Epithelial cell of esophagus (primary cell): ENCODE measurements at regions not wholly inside any gene's neighbourhood (a gene's known extent, or its start where the extent isn't known, plus 50 kb on each side); places are given as distances from the start of the nearest gene placed in this dataset.

Experiments
- DNase-seq: peaks from one replicate; pipeline ENCODE4 v3.0.0; 2010; ENCODE audit warnings: low read depth
- H3K4me3 ChIP-seq: 2 replicates; pipeline ENCODE4 v1.5.1; 2011; ENCODE audit warnings: mild to moderate bottlenecking, low read length, control low read depth
- TF ChIP-seq, protein P1 (sequence below): IDR thresholded peaks from 2 replicates; pipeline ENCODE4 v1.5.1; 2011; ENCODE audit warnings: low read depth, mild to moderate bottlenecking, low read length, control low read depth, inconsistent platforms; ENCODE audit not compliant: insufficient read depth; ENCODE audit errors: missing control alignments

DNA sequence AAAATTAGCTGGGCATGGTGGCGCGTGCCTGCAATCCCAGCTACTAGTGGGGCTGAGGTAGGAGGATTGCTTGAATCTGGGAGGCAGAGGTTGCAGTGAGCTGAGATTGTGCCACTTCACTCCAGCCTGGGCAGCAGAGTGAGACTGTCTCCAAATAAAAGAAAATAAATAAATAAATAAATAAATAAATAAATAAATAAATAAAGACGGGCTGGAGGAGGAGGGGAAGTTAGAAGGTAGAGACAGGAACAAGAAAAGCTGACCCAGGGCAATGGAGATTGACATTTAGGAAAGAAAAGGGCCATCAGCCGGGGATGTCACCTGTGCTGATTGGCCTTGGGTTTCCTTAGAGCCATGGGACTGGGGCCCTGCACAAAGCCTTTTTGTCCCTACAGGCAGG, 153.7 kb upstream of the IGSF21 start:
- DNase-seq = no peak
- no peak overlapping the region for H3K4me3 ChIP-seq
- TF ChIP-seq, protein P1, sequence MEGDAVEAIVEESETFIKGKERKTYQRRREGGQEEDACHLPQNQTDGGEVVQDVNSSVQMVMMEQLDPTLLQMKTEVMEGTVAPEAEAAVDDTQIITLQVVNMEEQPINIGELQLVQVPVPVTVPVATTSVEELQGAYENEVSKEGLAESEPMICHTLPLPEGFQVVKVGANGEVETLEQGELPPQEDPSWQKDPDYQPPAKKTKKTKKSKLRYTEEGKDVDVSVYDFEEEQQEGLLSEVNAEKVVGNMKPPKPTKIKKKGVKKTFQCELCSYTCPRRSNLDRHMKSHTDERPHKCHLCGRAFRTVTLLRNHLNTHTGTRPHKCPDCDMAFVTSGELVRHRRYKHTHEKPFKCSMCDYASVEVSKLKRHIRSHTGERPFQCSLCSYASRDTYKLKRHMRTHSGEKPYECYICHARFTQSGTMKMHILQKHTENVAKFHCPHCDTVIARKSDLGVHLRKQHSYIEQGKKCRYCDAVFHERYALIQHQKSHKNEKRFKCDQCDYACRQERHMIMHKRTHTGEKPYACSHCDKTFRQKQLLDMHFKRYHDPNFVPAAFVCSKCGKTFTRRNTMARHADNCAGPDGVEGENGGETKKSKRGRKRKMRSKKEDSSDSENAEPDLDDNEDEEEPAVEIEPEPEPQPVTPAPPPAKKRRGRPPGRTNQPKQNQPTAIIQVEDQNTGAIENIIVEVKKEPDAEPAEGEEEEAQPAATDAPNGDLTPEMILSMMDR = no peak

DNA sequence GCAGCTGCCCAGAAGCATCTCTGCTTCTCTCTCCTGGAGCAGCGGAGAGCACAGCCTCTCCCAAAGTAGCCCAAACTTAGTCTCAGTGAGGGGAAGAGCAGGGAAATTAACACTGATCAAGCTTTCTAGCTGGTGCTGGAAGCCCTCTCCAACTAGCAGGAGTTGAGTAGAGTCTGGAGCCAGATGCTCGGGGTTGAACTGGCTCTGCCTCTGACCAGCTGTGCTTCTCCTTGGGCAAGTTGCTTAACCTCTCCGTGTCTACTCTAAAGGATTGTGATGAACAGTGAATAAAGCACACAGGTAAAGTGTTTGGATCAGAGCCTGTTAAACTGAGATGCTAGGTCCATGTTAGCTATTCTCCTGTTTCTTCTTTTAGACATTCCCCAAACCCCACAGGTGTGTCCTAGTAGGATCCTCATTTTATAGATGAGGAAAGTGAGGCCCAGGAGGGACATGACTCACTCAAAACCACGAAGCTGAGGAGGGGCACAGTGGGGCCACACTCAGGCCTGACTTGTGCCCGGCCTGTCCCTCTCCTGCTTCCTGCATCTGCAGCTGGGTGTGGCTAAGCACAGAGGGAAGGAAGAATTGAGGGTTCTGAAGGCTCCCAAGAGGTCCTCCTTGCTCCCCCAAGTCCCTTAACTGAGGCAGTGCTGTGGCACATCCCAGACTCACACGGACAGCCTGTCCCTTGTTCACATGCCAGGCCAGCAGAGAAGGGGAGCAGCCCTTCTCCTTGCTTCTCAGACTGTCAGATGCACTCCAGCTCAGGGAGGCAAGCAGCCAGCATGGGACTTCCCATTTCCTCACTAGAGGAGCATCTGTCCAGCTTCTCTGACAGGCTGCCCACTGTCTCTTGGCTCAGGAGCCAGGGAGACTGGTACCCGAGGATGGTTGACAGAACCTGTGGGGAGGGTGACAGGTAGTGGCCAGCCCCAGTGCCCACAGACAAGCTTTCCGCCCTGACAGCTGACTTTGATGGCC, 152.0 kb upstream of the IGSF21 start:
- DNase-seq = no peak
- TF ChIP-seq, protein P1 = no peak
- no peak overlapping the region for H3K4me3 ChIP-seq

DNA sequence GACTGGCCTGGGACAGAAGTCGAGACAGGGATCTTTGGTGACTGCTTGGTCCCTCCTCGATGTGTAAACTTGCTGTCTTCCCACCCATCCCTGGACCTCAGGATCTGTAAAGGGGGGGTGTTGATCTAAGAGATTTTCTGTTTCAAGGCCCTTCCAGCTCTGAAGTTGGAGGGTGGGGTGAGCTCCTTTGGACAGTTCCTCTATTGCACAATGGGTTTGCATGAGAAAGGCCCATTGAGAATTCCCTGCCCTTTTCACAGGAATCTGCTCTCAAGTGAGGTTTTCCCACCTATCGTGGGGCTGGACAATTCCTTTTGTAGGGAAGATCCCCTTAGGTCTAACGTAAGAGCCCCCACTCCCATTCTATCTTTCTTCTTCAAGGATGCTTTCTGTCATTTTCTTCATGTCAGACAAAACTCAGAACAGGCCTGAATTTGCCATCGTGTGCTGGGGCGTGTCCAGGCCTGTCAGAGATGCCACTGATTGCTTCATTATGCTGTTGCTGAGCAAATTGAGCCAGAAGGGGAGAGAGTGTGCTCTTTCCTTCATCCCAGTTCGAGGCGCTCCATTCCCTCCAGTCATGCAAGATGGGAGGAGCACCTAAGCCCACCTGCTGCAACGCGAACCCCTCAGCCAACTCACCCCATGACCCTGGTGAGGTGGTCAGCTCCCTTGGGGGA, 149.9 kb upstream of the IGSF21 start:
- H3K4me3 ChIP-seq = no peak overlapping the region
- TF ChIP-seq, protein P1 = no peak
- peak; percentile 32 for DNase-seq

DNA sequence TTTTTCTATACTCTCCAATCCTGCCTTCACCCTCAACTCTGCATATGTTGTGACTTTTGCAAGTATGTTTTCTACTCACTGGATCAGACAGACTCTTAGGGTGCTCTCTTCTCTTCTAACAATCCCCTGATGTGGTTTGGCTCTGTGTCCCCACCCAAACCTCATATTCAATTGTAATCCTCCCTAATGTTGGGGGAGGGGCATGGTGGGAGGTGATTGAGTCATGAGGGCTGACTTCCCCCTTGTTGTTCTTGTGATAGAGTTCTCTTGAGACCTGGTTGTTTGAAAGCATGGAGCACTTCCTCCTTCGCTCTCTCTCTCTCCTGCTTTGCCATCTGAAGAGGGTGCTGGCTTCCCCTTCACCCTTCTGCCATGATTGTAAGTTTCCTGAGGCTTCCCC, 148.9 kb upstream of the IGSF21 start:
- DNase-seq = no peak
- TF ChIP-seq, protein P1 = no peak

DNA sequence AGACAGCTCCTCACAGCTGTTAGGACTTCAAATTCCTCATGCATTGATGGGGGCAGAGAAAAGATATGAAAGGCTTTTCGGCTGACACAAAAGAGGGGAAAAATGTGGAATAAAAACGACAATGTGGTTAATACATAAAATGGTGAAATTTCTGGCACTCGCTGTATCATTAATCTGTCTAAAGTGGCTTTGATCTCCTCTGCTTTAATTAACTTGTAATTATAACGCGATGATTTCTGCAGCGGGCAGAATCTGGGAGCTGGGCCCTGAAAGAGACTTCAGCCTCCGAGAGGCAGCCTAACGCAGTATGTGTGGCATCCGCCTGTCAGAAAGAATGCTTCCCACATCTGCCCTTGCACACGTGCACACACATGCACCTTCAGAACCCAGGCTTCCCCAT, 144.1 kb upstream of the IGSF21 start:
- H3K4me3 ChIP-seq = no peak overlapping the region
- TF ChIP-seq, protein P1 = no peak
- no peak for DNase-seq

More for the DNA sequence above, 148.9 kb upstream of the IGSF21 start:
- no peak overlapping the region for H3K4me3 ChIP-seq

DNA sequence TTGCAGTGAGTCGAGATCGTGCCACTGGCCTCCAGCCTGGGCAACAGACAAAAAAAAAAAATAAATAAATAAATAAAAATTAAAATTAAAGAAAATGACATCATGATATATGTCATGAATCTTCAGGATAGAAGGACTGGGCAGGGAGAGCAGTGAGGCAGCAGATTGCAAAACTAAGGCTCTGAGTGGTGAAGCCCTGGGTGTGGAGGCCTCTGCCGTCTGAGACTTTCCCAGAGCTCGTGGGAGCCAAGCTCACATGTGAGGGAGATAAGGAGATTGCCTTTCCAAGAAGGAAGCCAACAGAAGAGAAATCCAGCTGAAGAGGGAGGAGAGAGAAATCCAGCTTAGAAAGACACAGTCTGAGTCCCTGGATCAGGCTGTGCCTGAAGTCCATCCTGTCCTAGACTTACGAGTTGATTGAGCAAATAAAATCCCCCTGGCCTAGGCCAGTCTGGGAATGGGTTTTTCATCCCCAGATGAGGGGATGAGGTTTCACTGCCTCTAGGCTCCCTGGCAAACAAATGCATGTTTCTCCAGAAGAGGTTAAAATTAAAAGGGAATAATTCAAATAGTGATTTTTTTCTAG, 142.0 kb upstream of the IGSF21 start:
- TF ChIP-seq, protein P1 = no peak

More for the DNA sequence above, 142.0 kb upstream of the IGSF21 start:
- no peak overlapping the region for H3K4me3 ChIP-seq
- DNase-seq = no peak
